Activated CD4-positive, CD25-positive, alpha-beta regulatory T cell treated with anti-CD3 and anti-CD28 coated beads, Interleukin-2, amount 50 U/mL, for 16 hours (primary cell): ENCODE measurements at regions not wholly inside any gene's neighbourhood (a gene's known extent, or its start where the extent isn't known, plus 50 kb on each side); places are given as distances from the start of the nearest gene placed in this dataset.

Source experiments
- DNase-seq: peaks from one replicate; pipeline ENCODE4 v3.0.0-alpha.2; 2020; ENCODE audit warnings: low read depth, low spot score

DNA sequence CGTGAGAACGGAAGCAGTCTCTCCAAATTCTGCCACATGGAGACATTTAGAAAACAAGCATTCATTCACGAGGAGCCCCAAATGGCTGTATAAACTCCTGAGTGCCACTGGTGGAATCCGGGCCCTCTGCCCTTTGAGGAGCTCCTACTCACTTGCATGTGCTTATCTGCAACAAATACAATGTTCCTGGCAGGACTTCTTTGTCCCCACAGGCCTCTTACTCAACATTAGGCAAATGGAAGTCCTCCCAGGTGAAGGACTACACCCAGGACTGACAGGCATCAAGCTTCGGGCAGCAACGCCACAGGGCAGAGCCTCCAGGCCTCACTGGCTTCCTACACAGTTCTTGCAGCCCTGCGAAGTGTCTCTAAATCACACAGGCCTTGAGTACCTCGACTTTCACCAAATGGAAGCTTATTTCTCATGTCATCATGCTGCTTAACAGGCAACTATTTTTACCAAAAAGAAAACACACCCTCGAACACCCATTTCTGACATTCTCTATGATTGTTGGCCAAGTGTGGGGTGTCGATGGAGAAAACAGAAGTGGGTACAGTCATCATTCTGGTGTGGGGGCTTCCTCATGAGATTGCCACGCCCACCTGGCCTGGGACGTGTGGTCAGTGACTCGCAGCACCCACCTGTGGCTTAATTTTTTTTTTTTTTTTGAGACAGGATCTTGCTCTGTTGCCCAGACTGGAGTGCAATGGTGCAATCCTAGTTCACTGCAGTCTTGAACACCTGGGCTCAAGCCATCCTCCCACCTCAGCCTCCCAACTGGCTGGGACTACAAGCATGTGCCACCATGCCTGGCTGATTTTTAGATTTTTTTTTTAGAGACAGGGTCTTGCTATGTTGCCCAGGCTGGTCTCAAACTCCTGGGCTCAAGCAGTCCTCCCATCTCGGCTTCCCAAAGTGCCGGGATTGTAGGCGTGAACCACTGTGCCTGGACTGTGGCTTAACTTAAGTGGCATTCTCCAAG is 186.8 kb upstream of the GLI2 start:
- DNase-seq = no peak

DNA sequence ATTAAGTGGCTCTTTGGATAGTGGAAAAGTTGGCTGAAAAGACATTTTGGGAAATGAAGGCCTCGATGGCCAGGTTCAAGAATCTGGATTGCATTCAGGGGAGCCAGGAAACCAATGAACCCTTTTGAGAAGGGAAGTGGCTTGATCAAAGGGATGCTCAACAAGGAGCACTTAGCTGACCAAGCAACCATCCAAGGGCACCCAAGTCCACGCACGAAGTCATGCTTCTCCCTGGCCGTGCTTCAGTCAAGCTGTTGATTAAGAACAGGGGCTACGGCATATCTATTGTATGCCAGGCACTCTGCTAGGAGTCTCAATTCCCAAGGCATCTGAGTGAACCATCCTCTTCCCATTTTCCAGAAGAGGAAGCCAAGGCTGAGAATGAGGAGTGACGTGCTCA is 185.8 kb upstream of the GLI2 start:
- no peak for DNase-seq

DNA sequence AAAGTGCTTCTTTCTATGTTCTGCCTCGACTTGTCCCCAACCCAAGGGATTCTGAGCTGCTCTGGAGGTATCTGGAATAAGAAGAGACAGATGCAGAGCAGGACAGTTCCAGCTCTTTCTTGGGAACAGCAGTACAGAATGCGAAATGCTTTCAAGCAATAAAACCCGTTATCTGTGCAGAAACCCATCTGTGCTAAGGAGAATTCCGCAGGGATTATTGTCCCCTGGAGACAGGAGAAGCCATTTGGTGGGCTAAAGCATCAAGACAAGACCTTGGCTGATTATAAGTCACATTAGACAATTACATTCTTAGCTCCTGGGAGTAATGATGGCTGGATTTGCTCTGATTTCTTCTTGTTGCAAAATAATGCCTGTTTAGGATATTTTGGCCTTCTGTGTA is 185.4 kb upstream of the GLI2 start:
- DNase-seq = no peak

DNA sequence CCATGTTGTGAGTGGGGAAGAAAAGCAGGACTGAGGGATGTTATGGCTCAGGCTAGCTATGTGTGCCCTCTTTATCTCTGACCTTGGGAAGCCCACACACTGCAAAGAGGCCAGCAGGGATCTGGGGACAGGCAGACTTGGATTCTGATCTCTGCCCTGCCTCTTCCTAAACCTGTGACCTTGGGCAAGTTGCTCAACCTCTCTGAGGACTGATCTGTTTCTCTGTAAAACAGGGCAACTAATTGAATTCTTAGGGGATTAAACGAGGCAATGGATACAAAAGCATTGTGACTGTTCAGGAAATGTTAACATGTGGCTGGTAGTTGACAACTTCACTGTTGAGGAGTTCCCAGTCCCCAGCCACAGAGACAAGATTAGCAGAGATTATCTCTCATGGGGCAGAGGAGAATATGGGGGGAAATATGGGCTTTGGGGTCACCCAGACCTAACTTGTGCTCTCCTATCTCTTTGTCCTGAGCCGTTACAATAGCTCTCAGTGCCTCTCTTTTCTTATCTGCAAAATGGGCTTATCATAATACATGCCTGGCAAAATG is 184.7 kb upstream of the GLI2 start:
- DNase-seq = no peak

DNA sequence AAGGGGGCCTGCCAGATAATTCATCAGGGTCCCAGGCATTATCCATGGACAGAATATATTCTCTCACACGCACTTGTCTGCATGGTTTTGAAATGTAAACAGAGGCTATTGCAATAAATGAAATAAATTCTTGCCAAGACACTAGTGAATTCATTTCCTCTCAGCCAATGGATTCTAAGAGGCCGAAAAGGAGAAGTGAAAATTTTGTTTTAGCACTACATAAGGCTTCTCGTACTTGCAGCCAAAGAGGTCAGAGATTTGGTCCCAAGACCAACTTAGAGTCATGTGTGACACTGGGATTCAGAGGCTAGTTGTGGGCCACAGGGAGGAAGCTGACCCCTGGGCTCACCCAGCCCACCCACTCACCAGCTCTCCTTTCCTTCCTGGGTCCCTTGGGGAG is 184.1 kb upstream of the GLI2 start:
- DNase-seq = no peak

DNA sequence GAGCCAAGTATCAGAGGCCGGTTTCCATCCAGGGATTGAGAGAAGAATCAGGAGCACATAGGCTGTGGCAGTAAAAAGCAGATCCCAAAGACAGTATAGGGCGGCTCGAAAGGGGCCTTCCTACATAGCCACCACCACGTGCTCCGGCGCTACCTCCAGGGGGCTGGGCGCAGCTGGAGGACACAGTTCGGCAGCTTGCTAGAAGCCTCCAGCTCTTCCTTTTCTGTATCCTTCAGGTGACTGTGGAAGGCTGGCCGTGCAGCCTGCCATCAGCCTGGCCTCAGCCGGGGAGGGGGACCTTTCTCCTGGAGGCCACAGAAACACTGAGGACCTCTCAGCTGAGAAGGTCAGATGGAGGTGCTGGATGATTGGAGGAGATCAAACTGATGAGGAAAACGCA is 183.6 kb upstream of the GLI2 start:
- no peak for DNase-seq

DNA sequence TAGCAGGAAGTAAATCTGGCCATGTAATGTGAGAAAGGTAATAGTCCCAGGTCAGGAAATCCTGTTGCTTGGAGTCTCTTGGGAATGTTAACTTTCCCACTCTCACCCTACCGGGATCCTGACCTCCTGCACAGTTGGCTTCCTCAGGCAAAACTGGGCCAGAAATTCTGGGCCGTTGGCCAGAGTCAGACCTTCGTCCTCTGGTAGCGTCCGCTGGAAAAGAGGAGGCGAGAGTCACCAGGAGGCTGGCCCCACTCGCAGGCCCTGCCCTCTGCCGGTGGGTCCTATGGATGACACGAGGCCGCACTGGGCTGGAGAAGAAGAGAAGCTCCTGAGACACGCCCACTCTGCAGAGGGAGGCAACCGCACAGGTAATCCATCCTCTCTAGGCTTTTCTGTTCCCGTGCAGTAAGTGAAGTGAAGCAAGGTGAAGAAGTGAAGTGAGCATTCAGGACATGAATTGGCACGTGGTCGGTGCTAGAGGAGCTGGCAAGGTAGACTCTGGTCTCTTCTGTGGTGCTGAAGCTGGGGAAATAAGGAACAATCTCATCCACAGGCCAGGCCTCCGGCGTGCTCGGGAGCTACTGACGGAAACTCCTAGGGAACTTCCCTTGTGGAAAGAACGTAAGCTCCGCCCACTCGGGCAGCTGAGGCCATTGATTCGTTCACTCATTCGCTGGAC is 182.7 kb upstream of the GLI2 start:
- DNase-seq = no peak

DNA sequence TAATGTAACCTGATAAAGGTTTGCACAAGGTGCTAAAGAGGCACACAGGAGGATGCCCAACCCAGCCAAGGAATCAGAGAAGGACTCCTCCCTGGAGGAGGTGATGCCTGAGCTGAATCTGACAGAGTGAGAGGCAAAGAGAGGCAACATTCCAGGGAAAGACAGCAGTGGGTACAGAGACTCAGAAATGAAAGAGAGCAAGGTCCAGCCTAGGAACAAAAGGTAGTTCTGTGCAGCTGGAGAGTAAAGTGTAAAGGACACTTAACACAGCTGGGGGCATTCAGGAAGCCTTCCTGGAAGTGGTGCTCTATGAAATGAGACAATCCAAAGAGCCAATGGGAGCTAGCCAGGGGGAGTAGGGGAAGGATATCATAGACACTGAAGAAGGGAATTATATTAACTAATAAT is 181.0 kb upstream of the GLI2 start:
- DNase-seq = no peak

DNA sequence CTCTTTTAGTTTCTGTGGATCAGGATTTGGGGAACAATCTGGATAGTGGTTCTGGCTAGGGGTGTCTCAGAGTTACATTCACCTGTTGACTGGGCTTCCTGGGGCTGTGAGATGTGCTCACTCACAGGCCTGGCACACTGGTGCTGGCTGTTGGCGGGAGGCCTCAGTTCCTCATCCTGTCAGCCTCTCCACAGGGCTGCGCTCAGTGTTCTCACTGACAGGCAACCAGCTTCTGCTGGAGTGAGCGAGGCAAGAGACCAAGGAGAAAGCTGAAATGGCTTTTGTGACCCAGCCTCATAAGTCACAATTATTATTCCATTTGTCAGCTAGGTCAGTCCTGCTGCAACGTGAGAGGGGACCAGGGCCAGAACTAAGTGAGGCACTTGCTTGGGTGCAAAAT is 180.6 kb upstream of the GLI2 start:
- DNase-seq = no peak

DNA sequence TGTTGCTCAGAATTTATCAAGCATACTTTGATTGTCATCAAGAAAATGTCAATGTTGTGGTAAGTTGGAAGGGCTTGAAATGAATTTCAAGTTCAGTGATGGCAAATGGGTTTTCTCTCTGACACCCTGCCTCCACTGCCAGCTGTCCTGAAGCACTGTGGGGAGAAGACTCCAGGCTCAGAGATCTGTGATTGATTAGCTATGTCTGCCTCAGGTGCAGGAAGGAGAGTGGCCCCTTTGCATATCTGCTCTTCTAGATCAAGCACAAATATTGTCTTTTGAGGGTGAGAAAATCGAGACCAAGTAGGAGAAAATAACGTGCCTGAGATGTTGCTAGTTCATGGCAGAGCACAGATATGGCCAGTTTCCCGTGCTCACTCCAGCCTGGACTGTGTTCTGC is 178.8 kb upstream of the GLI2 start:
- no peak for DNase-seq

DNA sequence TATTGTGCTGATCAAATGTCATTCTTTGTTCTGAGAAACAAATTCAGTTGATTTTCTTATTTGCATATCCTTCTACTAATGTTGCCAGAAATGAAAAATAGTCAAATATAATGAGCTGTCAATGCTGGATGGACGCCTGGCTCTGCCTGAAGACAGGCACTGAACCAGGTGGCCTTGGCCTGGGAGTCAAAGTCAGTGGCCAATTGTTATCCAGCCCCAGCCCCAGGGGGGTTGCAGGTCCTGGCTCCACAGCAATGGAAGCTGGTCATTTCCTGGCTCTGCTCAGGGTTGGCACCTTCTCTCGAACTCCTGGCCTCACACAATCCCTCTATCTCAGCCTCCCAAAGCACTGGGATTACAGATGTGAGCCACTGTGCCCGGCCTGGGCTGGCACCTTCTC is 176.8 kb upstream of the GLI2 start:
- no peak for DNase-seq

DNA sequence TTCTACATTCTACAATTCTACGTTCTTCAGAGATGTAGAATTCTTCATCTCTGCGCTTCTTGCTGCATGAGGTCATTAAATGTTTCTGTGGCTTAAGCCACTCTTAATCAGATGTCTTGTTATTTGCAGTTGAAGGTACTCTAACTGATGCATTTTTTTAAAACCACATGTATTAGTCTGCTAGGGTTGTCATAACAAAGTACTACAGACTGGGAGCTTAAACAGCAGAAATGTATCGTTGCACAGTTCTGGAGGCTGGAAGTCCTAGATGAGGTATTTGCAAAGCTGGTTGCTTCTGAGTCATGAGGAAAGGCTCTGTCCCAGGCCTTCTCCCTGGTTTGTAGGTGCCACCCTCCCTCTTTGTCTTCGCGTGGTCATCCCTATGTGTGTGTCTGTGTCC is 176.3 kb upstream of the GLI2 start:
- DNase-seq = no peak

DNA sequence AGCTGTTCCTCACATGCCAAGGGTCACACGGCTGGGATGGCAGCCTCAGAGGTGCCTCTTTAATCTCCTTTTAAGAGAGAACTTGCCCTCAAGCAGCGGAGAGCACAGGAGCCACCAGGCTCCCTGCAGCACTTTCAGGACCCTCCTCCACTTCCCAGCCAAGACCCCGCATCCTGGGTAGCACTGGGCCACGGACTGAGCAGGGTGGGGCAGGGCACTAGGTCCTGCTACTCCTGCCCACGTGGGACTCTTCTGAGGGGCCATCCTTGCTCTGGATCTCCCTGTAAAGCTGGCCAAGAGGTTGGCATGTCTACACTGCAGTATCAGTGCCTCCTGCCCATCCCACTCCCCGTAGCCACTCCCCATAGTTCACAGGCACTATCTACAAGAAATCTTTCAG is 175.3 kb upstream of the GLI2 start:
- no peak for DNase-seq

DNA sequence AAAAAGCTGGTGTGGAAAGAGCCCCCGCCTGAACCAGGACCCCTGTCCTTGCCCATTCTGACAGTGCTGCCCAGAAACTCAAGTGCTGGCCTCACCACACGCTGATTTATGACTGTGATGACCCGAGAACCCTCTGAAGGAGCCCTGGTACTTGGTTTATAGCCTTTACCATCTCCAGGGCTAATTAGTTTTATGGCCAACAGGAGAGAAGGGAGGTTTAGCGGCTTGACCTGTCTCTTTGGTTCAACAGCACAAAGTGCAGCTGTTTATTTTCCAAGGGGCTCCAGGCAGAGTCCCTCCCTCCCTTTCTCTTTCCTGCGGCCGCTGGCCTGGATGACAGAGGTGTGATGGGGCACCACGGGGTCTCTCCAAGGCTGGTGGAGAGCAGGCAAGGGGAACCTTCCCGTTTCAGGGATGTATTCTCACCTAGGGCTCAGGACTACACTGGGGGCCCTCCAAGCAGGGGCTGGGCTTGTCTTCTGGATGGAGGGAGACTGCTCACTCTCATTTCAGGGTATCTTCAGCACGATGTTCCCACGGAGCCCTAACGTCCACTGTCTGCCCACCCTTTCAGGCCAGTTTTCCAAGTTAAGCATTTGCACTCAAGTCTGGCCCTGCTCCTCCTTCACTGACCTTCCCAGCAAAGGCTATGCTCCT is 174.2 kb upstream of the GLI2 start:
- DNase-seq = no peak

DNA sequence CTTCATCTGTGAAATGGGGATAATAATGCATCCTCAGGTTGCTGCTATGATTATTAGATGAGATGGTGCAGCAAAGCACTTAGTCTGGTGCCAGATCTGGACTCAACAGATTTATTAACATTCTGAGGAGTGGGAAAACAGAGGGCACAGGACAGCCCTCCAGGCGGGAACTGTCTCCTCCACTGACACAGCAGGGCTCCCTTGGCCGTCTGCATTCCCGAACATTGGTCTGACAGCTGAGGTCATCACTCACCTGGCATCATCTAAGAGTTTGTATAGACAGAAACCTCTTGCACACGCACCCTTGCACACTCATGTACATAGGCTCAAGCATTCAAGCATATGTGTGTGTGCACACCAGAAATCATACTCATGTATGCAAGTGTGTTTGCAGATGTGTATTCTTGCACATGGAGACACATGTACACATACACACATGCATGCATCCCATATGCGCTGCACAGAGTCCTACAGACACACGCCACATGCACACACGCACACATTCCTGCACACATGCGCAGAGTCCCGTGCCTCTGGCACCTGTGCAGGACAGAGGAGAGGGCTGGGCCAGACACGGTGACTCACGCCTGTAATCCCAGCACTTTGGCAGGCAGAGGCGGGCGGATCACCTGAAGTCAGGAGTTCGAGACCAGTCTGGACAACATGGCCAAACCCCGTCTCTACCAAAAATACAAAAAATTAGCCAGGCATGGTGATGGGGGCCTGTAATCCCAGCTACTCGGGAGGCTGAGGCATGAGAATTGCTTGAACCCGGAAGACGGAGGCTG is 173.3 kb upstream of the GLI2 start:
- DNase-seq = no peak

DNA sequence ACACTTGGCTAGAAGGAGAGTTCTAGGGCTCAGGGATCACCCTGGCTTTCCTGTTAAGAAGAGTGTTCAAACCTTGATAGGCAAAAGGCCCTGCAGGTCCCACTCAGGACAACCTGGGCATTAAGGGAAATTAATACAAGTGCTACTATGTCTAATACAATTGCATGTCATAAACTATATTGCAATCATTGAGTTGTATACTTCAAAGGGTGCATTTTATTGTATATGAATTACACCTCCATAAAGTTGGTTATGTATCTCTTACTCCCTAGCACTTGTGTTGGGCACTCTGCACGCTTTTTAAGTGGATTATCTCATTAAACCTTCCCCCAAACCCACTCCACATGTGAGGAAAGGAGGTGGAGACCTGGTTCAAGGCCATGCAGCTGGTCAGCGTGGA is 172.1 kb upstream of the GLI2 start:
- DNase-seq = no peak

DNA sequence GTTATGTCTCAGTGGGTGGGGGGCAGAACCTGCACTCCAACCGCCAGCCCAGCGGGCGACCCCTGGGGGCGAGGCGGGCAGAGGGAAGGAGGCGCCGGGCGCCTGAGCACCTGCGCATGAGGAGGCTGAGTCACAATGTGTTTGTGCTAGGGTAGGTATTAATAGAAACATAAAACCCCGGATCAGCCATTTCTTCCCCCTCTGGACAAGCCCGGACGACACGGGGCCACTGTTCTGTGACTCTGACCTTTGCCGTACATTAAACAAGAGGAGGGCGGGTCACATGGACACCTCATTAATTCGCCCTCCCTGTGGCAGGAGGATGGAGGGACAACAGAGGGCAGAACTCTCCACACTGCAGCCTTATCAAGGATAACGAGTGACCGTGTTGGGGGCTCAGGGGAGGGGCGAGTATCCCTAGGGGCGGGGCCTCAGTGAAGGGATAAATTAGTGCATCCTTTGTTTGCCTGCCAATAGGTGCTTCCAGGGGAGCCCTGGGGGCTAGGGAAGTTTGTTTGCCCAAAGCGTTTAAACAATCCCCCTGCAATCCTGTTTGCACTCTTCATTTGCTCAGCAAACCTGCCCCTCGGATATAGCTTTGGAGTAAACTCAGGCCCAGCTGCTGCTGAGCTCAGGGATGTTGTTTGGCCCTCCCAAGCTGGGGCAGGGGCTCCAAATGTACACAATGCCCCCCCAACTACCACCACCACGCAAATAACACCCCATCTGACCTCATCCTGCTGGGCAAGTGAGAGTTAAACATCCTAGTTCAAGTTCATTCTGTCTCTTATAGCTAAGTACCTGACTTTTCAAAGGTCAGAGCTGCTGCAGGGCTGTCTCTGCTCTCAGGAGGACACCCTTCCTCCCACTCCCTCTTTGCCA is 171.2 kb upstream of the GLI2 start:
- DNase-seq = no peak

DNA sequence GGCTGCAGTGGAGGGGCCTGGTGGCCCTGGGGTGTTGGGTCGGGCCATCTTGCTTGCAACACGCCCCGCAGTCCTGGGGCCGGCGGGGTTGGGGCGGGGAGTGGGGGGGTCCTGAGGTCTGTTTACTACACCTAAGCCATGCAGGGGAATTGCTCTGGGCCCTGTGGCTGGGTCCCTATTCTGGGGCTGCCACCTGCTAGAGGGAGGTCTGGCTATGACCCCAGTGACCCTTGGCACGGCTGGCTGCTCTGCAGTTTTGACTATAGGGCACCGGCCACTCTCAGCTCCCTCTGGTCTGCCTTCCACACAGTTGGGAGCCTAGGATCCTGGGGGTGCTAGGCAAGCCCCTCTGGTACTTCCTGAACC is 170.6 kb upstream of the GLI2 start:
- no peak for DNase-seq

DNA sequence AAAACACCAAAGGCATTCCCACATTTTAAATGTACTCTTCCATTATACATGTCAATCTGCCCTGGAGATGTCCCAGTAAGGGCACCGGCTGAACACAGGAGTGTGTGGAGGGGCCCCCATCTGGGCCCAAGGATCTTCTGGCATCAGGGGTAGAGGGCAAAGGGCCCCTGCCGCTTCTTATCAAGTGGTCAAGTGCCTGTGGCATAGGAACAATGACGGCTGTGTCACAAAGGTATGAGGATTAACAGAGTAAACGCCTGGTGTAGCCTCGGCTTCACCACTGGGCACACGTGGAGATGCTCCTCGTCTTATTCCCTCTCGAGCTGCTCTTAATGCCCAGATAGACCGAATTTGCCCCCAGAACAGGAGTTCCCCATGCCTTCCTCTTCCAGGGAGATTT is 169.7 kb upstream of the GLI2 start:
- DNase-seq = no peak

DNA sequence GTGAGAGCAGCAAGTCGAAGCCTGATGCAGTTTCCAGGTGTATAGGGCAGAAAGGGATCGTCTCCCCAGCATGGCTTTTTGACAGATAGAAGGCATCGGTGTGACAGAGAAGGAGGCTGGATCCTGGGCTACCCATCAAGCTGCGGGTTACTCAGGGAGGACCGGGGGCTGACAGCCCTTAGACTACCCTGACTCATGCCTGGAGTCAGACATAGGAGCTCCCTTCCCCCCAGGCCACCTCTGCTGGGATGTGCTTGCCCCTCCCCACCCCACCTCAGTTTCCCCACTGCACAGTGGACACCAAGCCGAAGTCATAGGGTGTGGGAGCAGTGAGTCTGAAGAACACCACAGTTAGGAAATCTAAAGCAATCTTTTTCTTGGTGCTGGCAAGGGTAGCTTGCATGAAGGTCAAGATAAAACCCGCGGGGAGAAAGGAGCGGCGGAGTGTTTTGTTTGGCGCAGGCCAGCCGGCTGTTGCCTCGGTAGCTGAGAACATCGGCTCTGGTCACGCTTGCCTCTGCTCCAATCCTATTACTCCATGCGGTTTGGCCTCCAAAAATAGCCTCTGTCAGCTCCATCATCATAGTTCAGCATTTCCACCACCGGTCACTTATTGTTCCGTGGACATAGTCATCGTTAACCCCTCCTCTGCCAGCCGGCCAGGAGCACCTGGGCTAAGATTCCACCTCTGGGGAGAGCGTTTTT is 169.2 kb upstream of the GLI2 start:
- DNase-seq = no peak
